DOHH2 (cell line): ENCODE measurements at regions not wholly inside any gene's neighbourhood (a gene's known extent, or its start where the extent isn't known, plus 50 kb on each side); places are given as distances from the start of the nearest gene placed in this dataset.

Source experiments
- H3F3A ChIP-seq: fragments of 200-600 bp; sonication (generic), shearing (Covaris generic); 2 replicates; pipeline ENCODE4 v1.6.0; 2016; ENCODE audit warnings: antibody characterized with exemption, mild to moderate bottlenecking; ENCODE audit not compliant: control insufficient read depth, insufficient read depth
- H3K27ac ChIP-seq: fragments of 200-600 bp; sonication (generic); 2 replicates; pipeline ENCODE4 v1.5.1; 2014; ENCODE audit warnings: low read depth, mild to moderate bottlenecking, low read length, moderate library complexity
- H3K27me3 ChIP-seq: fragments of 200-600 bp; sonication (generic); 2 replicates; pipeline ENCODE4 v1.6.1; 2014; ENCODE audit warnings: mild to moderate bottlenecking, low read length, mixed read lengths; ENCODE audit not compliant: control insufficient read depth
- H3K36me3 ChIP-seq: fragments of 200-600 bp; sonication (generic); 2 replicates; pipeline ENCODE4 v1.6.1; 2014; ENCODE audit warnings: mild to moderate bottlenecking, low read length, moderate library complexity, mixed read lengths; ENCODE audit not compliant: control insufficient read depth
- H3K4me1 ChIP-seq: fragments of 200-600 bp; sonication (generic); 2 replicates; pipeline ENCODE4 v1.6.1; 2014; ENCODE audit warnings: mild to moderate bottlenecking, low read length, mixed read lengths; ENCODE audit not compliant: control insufficient read depth
- H3K4me2 ChIP-seq: fragments of 200-600 bp; sonication (generic); 2 replicates; pipeline ENCODE4 v1.6.0; 2014; ENCODE audit warnings: mild to moderate bottlenecking, low read length, moderate library complexity
- H3K4me3 ChIP-seq: fragments of 200-600 bp; sonication (generic); 2 replicates; pipeline ENCODE4 v1.5.1; 2014; ENCODE audit warnings: mild to moderate bottlenecking, low read length, mixed read lengths
- H3K79me2 ChIP-seq: fragments of 200-600 bp; sonication (generic); 2 replicates; pipeline ENCODE4 v1.6.1; 2014; ENCODE audit warnings: mild to moderate bottlenecking, low read length, mixed read lengths; ENCODE audit not compliant: control insufficient read depth
- H3K9me2 ChIP-seq: fragments of 200-600 bp; sonication (generic); replicated peaks from 2 replicates; pipeline ENCODE4 v1.6.1; 2014; ENCODE audit warnings: mild to moderate bottlenecking, low read length, mixed read lengths; ENCODE audit not compliant: control insufficient read depth
- H3K9me3 ChIP-seq: fragments of 200-600 bp; sonication (generic); 2 replicates; pipeline ENCODE4 v1.6.1; 2014; ENCODE audit warnings: antibody characterized with exemption, low read length, mixed read lengths; ENCODE audit not compliant: control insufficient read depth, insufficient read depth
- H4K20me1 ChIP-seq: fragments of 200-600 bp; sonication (generic); 2 replicates; pipeline ENCODE4 v1.6.0; 2014; ENCODE audit warnings: low read depth, mild to moderate bottlenecking, antibody characterized with exemption, low read length, moderate library complexity; ENCODE audit not compliant: control insufficient read depth, insufficient read depth
- EZH2phosphoT487 ChIP-seq: fragments of 200-600 bp; sonication (generic); IDR thresholded peaks from 2 replicates; pipeline ENCODE4 v1.6.1; 2017; ENCODE audit warnings: borderline replicate concordance, mild to moderate bottlenecking, antibody characterized with exemption, low read length, moderate library complexity, mixed read lengths
- TF ChIP-seq, protein P1 (sequence below): fragments of 200-600 bp; sonication (generic); IDR thresholded peaks from one replicate; pipeline ENCODE4 v1.5.1; 2014; ENCODE audit warnings: antibody characterized with exemption, mild to moderate bottlenecking, low read depth, low read length; ENCODE audit not compliant: poor library complexity, severe bottlenecking

DNA sequence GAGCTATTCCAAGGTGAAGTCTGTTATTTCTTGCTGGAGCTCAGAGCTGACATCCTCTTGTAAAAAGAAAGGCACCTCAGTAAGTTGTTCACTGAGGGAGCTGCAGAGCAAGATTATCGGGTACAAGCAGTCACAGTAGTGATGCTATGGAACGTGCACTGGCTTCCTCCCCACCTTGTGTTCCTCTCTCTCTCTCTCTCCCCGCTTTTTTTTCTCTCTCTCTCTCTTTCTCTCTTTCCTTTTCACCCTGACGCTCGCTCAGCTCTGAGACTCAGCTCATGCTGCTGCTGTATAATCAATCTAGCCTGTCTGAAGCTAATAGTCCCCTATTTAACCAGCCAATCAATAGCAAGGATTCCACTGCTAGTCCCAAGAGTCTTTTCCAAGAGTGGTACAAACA, 587.6 kb upstream of the CDH18 start:
- Histone ChIP-seq H3K36me3 (no peaks in the 10 kb centered on the region), H3K4me1 (no peaks in the 10 kb centered on the region), H3K4me3 (no peak overlapping the region), H3K9me3 (no peaks in the 10 kb centered on the region), H4K20me1 (no peaks in the 10 kb centered on the region), H3K27ac (no peak overlapping the region), H3F3A (no peaks in the 10 kb centered on the region), H3K9me2 (no peaks in the 10 kb centered on the region), H3K4me2 (no peak overlapping the region), H3K27me3 (no peaks in the 10 kb centered on the region), H3K79me2 (no peaks in the 10 kb centered on the region)
- no peak for TF ChIP-seq EZH2phosphoT487

DNA sequence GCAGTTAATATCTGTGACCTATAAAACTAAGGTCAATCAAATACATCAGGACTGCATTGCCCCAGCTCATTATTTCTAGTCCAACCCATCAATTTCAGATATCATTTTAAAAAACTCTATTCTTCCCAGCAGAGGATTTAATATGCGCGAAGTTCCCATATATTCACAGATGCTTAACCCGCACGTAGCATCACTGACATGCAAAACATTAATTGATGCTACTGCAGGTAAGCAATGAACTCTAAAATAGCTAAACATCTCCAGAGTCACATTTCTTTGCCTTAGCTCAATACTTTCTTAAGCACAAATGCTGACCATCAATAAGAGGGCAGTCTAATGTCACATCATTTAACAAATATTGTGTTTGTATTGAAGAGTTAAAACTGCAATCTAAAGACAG, 586.6 kb upstream of the CDH18 start:
- no peaks in the 10 kb centered on the region for H3K27me3 ChIP-seq
- H3K79me2 ChIP-seq = no peaks in the 10 kb centered on the region
- H3K4me3 ChIP-seq = no peak overlapping the region
- H4K20me1 ChIP-seq = no peaks in the 10 kb centered on the region
- H3K9me3 ChIP-seq = no peaks in the 10 kb centered on the region
- no peak overlapping the region for H3K27ac ChIP-seq
- TF ChIP-seq, protein P1, sequence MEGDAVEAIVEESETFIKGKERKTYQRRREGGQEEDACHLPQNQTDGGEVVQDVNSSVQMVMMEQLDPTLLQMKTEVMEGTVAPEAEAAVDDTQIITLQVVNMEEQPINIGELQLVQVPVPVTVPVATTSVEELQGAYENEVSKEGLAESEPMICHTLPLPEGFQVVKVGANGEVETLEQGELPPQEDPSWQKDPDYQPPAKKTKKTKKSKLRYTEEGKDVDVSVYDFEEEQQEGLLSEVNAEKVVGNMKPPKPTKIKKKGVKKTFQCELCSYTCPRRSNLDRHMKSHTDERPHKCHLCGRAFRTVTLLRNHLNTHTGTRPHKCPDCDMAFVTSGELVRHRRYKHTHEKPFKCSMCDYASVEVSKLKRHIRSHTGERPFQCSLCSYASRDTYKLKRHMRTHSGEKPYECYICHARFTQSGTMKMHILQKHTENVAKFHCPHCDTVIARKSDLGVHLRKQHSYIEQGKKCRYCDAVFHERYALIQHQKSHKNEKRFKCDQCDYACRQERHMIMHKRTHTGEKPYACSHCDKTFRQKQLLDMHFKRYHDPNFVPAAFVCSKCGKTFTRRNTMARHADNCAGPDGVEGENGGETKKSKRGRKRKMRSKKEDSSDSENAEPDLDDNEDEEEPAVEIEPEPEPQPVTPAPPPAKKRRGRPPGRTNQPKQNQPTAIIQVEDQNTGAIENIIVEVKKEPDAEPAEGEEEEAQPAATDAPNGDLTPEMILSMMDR = no peak
- no peak overlapping the region for H3K4me2 ChIP-seq
- H3K36me3 ChIP-seq = no peaks in the 10 kb centered on the region
- H3K4me1 ChIP-seq = no peaks in the 10 kb centered on the region
- H3K9me2 ChIP-seq = no peaks in the 10 kb centered on the region
- H3F3A ChIP-seq = no peaks in the 10 kb centered on the region

DNA sequence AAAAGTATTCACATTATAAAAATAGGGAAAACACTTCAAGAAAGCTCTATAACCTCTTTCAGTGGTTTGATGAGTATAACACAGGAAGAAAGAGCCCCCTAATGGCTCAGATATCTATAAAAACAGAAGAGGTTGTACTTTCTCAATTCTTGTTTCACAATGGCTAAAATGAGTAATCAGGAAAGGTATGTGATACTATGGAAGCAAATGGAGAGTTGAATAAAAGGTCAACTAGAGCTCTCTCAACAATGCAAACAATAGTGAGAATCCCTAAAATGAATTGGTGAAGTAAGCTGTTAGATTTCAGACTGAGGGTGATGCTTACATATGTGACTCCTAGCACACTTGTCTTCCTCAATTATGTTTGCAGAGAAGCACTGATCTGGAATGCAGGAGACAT, 584.6 kb upstream of the CDH18 start:
- no peaks in the 10 kb centered on the region for H3K4me1 ChIP-seq
- TF ChIP-seq, protein P1 = no peak
- no peaks in the 10 kb centered on the region for H3F3A ChIP-seq
- no peaks in the 10 kb centered on the region for H3K27me3 ChIP-seq
- H4K20me1 ChIP-seq = no peaks in the 10 kb centered on the region
- H3K27ac ChIP-seq = no peak overlapping the region
- H3K79me2 ChIP-seq = no peaks in the 10 kb centered on the region
- no peak overlapping the region for H3K4me3 ChIP-seq
- H3K9me2 ChIP-seq = no peaks in the 10 kb centered on the region
- H3K4me2 ChIP-seq = no peak overlapping the region
- H3K36me3 ChIP-seq = no peaks in the 10 kb centered on the region
- H3K9me3 ChIP-seq = no peaks in the 10 kb centered on the region

DNA sequence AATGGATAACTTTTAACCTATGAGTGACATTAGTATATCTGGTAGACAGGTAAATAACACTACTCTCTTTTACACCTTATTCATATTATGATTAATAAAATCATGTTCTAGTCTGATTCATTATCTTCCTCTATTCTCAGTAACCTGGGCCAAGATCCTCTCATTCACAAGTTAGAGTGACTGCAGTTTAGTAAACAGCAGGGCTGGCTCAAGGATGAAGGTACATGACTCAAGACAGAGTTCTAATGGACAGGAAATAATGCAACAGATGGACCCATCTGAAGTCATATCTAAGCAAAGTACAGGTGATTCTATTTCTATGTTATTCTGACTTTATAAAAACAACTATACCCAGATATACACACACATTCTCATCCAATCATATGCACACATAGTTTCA, 582.5 kb upstream of the CDH18 start:
- Histone ChIP-seq H3K27me3 (no peaks in the 10 kb centered on the region), H3K4me2 (no peak overlapping the region), H3K4me1 (no peaks in the 10 kb centered on the region), H3K9me2 (no peaks in the 10 kb centered on the region), H3K9me3 (no peaks in the 10 kb centered on the region), H3K4me3 (no peak overlapping the region), H3F3A (no peaks in the 10 kb centered on the region), H3K27ac (no peak overlapping the region), H3K79me2 (no peaks in the 10 kb centered on the region), H3K36me3 (no peaks in the 10 kb centered on the region), H4K20me1 (no peaks in the 10 kb centered on the region)
- no peak for TF ChIP-seq EZH2phosphoT487
- TF ChIP-seq, protein P1 = no peak
